Stimulated activated CD8-positive, alpha-beta memory T cell treated with anti-CD3 and anti-CD28 coated beads, Interleukin-4, amount 100 ng/mL, for 1 hour (primary cell): ENCODE measurements at regions not wholly inside any gene's neighbourhood (a gene's known extent, or its start where the extent isn't known, plus 50 kb on each side); places are given as distances from the start of the nearest gene placed in this dataset.
"Not testable (repeated sequence)": the region's sequence is repeated elsewhere in the genome, so short reads cannot be mapped to it uniquely, and the experiment has no call there.

Experiments used
- DNase-seq, 2 donors: peaks; one replicate each; pipeline ENCODE4 v3.0.0-alpha.2; 2020; ENCODE audit warnings: low read depth in 2 of 2, low spot score in 1 of 2

DNA sequence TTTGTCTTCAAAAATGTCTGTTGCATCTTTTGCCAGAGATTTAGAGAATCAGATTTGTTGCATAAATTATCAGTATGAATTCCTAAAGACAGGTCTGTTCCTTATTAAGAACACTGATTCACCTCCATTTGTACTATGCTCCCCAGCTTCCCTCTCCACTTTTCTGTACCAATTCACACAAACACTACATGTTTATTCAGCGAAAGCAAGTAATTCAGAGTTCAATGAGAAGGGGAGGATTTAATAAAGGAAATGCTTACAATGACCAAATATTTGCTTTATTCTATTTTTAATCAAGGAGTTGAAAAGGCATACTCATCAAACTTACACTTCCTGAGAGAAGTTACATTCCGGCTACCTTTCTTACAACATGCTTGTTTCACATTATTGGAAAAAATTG is 135.5 kb downstream of the NBPF8 start:
- DNase-seq, result not testable (repeated sequence)

DNA sequence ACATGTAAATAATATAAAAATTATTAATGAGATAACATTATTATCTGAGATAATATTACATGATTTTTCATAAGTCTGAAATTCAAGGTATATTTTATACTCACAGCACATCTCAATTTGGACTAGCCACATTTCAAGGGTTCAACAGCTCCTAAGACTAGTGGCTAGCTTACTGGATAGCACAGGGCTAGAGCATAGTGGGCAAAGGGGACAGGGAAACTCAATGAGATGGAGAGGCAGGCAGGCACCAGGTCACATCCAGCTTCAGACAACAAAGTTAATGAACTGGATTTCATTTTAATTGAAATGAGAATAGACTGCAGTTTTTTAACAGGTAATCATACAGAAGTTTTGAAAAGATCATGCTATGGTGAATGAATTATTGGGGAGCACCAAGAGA is 137.4 kb downstream of the NBPF8 start:
- DNase-seq, result not testable (repeated sequence)

DNA sequence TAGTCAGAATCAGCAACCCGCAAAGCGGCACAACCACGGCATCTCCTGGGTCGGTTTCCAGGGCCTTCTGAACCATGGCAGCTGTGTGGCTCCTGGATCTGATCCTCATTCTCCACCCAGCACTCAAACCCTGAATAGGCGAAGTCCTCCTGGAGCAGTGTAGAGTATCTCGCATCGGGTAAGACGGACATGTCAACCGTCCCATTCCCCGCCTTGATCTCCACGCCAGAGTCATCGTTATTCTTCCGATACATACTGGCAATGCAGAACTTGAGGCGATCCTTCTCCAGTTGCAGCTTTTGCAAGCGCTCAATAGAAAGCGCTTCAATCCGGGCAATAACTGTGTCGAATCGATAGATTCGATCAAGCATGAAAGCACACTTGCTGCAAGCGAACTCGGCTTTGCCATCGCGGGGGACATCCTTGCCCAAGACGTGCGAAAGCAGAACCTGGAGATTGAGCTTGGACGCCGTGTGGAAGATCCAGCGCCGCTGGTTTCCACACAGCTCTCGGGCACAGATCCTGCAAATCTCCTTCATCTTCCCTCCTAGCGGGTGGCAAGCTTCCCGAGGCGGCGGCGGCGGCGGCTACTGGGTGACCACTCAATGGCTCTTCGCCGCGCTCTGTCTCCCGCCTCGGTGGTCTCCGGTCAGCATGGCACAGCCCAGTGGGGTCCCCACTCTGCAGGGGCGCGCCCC is 142.9 kb downstream of the NBPF8 start:
- not testable (repeated sequence) for DNase-seq

DNA sequence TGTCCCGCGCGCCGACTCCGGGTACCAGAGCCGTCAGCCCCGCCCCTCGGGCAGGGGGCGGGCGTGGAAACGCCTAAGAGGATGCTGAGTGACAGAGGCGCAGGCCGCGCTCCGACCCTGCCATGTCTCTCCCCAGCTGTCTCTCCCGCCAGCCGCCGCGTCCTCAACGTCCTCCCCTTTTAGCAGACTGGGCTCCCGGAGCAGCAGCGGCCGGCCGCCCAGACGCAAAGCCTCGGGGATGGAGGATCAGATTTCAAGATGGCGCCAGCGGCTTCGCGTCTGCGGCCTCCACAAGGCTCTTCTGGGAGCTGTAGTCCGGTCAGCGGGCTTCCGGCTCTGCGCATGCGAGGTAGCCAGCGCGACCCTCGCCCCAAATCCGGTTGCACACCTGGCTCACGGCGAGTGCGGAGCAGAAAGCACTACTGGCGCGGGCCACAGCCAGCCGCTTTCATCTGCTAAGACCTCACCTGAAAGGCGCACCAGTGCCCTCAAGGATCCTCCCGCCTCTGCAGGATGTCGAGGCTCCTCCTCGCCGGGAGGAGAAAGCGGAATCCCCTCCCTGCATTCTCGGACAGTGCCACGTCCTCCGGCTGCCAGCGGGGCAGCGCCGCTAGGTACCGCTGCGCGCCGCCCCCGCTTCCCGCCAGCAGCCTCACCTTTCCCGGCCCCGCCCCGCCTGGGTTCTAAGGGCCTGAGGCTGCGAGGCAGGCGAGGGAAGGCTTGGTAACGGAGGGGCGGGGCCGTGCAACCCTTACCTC is 143.6 kb downstream of the NBPF8 start:
- DNase-seq, result peak; percentile 15 to 28

DNA sequence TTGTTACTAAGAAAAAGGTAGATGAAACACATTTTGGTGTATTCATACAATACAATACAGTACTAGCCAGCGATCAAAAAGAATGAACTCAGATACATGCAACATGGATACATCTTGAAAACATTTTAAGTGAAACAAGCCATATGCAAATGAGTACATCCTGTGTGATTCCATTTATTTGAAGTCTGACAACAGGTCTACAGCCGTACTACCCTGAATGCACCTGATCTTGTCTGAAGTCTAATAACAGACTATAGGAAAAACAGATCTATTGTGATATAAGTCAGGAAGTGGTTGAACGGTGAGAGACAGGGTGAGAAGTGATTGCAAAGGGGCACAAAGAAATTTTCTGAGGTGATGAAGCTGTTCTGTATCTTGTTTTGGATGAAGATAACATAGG is 146.9 kb downstream of the NBPF8 start:
- DNase-seq, result not testable (repeated sequence)

DNA sequence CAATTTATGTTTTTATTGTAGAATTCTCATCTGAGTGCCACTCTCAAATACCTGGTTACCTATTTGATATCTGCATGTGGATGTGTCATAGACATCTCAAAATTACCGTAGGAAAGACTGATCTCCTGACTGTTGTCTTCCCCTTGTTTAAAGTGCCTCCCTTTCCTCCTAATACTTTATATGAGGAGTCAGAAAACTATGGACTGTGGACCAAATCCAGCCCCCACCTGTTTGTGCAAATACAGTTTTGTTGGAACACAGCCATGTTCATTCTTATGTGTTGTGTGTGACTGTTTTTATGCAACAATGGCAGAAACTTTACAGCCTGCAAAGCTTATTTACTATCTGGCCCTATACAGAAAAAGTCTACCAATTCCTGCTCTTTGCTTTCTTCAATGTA is 150.6 kb downstream of the NBPF8 start:
- not testable (repeated sequence) for DNase-seq

DNA sequence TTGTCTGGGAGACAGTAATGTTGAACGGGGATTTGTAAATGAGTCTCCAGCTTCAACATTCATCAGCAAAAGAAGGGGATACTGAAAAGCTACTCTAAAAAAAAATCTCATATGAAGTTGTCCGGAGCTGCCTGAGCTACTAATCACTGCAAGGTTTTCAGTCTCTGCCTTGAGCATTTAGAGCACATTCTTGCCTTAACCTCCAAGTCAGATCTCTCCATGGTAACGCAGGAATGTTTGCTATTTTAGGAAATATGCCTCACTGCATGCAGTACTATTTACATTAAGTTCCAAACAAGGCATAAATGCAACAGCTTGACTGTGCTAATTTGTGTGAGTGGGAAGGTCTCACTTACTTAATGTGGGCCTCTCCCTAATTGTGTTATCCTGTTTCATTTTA is 152.8 kb downstream of the NBPF8 start:
- DNase-seq, result not testable (repeated sequence)

DNA sequence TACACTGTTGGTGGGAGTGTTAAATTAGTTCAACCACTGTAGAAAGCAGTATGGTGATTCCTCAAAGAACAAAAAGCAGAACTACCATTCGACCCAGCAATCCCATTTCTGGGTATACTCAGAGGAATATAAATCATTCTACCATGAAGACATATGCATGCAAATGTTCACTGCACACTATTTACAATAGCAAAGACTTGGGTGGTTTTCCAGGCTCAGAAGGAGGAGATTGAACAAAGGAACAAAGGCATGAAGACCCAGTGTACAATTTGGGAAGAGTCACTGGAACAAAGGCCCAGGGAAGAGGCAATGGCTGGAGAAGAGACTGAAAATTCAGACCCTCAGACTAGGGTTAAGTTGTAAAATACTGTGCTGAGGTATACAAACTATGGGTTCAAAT is 148.5 kb upstream of the NBPF26 start:
- DNase-seq, result not testable (repeated sequence)

DNA sequence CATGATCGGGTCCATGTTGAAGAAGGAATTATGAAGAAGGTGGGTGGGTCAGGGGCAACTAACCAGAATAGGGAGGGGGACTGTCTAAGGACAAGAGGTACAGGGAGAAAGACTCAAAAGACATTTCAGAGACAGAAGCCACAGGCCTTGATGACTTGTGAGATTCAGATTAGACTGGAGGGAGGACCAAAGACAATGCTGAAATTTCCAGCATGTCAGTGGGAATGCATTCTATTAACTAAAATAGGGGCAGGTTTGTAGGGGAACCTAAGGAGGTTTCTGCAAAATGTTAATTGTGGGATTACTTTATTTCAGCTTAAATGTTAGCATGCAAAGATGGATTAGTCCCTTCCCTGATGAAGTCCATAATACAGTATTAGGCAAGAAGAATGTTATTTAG is 141.6 kb upstream of the NBPF26 start:
- not testable (repeated sequence) for DNase-seq

DNA sequence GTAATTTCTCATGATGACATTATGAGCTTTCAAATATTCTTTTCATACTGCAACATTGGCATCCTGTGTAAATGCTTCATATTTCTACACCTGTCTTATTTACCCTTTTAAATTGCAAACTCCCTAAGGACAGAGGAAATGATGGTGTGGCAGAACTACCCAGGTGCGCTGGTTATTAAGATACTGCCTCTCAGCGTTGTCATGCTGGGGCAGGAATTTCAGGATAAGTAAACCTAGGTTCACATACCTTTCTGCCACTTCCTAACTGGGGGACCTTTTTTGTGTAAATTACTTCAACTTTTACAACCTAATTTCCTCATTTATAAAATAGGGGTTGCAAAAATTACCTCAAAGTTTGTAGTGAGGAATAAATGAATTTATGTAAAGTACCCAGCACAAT is 137.7 kb upstream of the NBPF26 start:
- DNase-seq, result not testable (repeated sequence)

DNA sequence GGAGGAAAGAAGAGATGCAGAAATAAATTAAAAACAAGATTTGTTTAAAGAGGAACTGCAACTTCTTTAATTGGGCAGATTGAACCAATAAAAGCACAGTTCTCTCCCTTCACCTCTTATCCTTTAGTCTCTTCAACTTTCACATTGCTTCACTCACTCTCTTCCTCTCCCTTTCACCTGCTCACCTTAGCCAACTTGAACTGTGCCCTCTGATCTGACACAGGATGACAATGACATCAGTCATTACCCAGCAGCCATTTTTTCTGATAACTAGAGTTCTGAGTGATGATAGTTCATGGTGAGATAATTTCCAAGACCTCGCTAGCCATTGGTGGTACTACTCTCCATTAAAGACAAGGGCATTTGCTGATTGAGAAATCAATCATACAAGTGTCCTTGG is 134.9 kb upstream of the NBPF26 start:
- DNase-seq, result not testable (repeated sequence)

DNA sequence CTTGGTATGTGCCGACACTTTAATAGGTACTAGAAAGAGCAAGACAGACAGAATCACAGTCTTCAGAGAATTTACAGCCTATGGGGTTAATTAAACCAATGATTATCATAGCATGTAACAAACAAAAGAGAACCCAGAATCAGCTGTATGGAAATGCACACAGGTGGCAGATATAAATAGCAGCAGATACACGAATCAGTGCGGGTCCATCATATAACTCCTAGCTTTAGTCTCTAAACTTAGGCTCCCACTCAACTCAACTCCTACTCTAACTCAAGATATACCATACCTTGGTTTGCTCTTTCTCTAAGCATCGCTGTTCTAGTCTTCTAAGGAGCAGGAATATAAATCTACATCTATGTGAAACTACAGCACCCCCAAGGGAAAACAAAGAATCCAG is 132.0 kb upstream of the NBPF26 start:
- not testable (repeated sequence) for DNase-seq

DNA sequence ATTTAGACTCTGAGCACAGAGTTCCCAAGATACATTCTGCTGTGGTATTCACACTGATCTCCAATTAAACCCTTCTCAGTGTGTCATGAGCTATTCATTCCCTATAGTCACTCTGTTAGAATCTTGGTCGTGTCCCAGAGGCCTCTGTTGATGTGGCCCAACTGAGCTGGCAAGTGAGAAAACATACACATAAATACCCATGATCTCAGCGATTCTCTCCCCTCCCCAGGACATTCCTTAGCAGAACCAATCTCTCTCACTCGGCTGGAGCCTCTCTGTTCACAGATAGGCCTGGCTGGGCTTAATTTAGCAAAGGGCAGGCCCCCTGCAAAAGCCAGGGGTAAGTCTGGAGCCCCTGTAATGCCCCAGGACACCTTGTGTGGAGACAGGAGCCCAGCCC is 130.8 kb upstream of the NBPF26 start:
- not testable (repeated sequence) for DNase-seq

DNA sequence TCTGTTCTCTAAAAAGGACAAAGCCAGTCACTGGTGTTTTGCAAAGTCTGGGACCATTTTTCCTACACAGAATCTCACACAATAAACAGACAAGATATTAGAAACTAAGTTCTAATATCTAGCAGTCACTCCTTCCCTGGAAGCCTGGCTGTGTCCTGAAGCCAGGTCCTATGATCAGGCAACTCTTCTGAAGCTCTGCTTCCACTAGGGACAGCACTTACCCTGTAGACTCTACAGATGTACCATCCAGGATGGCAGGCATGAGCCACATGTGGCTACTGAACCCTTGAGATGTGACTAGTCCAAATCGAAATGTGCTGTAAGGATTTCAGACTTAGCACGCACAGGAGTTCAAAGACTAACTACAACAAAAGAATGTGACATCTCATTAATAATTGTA is 130.1 kb upstream of the NBPF26 start:
- not testable (repeated sequence) for DNase-seq

DNA sequence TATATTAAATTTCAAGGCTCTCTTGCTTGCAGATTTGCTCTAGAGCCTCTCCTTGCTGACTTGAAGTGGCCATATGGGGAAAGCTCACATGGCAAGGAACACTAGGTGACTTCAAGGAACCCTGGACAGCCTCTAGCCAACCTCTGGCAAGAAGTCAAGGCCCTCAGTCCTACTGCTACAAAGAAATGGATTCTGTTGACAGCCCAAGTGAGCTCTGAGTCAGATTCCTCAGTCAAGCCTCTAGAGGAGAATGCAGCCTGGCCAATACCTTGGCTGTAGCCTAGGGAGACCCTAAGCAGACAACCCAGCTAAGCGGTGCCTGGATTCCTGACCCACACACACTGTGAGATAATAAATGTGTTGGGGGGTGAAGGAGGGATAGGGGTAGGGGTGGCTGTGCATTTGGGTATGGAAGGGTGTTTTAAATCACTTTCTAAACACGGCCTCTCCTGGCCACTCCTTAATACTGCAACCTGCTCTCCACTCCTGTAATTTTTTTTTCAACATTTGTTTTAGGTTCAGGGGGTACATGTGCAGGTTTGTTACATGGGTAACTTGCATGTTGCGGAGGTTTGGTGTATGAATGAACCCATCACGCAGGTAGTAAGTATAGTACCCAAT is 125.3 kb upstream of the NBPF26 start:
- not testable (repeated sequence) for DNase-seq

DNA sequence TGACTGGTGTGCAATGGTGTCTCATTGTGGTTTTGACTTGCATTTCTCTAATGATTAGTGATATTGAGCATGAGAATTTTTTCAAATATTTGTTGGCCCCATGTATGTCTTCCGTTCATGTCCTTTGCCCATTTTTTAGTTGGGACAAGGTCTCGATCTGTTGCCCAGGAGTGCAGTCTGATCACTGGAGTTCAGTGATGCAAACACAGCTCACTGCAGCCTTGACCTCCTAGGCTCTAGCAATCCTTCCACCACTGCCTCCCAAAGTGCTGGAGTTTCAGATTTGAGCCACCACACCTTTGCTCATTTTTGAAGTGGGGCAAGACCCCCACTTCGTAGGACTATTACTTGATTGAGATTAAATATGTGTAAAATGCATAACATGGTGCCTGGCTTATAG is 124.2 kb upstream of the NBPF26 start:
- not testable (repeated sequence) for DNase-seq

DNA sequence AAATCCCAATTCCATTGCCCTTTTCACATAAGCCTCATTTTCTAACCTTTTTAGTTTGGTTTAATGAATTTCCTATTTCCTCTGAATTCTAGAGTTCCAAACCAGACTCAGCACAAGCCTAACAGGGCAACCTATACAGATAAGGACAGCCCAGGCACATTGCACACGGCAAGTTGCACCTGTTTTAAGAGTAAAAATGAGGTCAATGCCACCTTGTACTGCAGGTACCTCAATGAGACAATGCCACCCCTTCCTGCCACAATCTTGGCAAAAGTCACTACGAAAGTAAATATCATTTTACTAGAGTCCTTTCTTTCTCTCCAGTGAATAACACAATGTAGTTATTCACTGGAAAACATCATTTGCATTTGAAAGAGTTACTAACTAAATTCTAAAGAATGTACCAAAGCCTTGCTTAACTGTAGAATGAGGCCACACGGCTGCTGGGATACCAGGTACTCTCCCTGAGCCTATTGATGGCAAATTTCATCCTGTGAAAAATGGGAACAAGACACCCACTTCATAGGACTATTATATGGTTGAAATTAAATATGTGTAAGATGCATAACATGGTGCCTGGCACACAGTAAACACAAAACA is 123.2 kb upstream of the NBPF26 start:
- not testable (repeated sequence) for DNase-seq

DNA sequence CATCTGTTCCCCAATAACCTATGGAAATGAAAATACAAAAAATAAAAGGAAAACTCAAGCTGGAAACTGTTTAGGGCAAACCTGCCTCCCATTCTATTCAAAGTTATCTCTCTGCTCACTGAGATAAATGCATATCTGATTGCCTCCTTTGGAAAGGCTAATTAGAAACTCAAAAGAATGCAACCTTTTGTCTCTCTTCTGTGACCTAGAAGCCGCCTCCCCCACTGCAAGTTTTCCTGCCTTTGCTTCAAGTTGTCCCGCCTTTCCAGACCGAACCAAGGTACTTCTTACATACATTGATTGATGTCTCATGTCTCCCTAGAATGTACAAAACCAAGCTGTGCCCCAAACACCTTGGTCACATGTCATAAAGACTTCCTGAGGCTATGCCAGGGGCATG is 115.9 kb upstream of the NBPF26 start:
- DNase-seq, result not testable (repeated sequence)

DNA sequence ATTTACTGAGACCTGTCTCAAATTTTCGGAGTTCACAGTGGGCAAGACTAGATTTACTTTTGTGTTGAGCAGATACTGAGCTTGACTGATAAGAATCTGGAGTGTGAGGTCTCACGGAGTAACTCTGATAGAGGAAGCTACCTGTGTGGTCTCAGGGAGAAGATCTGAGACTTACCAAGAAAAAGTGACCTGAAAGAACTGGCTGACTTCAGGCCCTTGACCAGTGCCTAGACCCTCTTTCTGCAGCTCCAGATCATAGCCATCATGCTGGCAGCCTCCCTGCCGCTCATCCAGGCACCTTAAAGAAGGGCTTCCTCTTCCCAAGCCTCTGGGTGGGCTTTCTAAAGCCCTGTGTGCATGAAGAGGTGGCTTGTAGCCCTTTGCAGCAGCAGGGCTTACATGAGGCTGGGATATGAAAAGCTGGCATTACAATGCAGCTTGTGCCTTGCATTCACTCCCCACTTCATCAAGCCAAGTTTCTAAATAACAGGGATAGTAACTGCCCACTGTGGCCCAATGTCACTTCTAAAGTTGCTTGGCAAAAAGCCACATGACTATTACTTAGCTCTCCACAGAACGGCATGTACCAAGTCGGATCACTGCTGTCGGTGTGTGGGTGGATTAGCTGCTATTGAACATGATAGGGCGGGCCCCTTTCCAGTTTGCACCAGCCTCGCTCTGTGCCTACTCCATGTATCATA is 115.3 kb upstream of the NBPF26 start:
- not testable (repeated sequence) for DNase-seq

DNA sequence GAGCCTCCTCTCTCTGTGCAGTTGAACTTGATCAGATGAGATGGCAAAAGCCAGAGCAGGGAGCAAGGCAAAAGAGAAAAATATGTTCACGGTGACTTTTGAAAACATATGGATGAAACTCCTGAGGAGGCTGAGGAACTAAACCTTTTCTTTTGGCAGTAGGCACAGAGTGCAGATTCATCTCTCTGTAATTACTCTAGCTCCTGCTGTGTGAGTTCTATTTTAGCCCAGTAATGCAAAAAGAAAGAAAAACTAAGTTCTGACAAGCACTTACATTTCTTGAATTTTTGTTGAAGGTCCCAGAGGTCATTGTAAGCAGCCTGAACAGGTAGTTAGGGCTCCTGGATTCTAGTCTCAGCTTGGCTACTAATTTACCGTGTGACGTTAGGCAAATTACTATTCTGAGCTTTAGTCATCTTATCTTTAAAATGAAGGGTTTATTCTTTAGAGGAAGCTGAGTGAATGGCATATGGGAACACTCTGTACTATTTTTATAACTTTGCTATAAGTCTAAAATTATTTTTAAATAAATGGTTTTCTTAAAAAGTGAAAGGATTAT is 114.7 kb upstream of the NBPF26 start:
- DNase-seq, result not testable (repeated sequence)

DNA sequence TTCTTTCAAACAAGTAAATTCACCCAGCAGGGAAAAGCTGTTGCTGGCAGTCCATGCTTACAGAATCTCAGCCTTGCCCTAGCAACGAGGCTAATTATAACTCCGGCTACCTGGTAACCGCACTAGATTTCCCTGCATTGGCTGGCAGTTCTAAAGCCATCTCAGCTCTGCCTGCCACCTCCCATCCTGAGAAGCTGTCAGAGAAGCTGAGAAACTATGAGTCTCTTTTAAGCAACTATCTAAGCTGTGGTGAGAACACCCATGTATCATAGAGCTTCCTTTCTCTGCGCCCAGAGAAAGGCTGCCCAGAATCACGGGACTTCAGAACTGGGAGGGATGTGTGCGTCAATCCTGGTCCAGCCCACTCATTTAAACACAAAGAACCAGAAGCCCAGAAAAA is 113.9 kb upstream of the NBPF26 start:
- not testable (repeated sequence) for DNase-seq
